ENCODE measurements at regions not wholly inside any gene's neighbourhood (a gene's known extent, or its start where the extent isn't known, plus 50 kb on each side); places are given as distances from the start of the nearest gene placed in this dataset.
A peak's percentile ranks its signal among the peaks of the same experiment; 100 is the strongest.

GRCh38 chr12:4969405-4969804 lies 59.7 kb downstream of the KCNA1 start:
- no peak for DNase-seq

GRCh38 chr12:4974217-4974616 lies 64.5 kb downstream of the KCNA1 start:
- DNase-seq, result no peak

- DNase-seq, result peak; percentile 30
Measured at GRCh38 chr12:4975574-4975973, 65.9 kb downstream of the KCNA1 start.

GRCh38 chr12:4977102-4977501 lies 66.6 kb upstream of the KCNA5 start:
- no peak for DNase-seq

GRCh38 chr12:4978737-4979136 lies 64.9 kb upstream of the KCNA5 start:
- DNase-seq, result peak; percentile 49

- DNase-seq, result no peak
Measured at GRCh38 chr12:4979737-4980136, 63.9 kb upstream of the KCNA5 start.

- DNase-seq, result no peak
Measured at GRCh38 chr12:4984344-4984743, 59.3 kb upstream of the KCNA5 start.

GRCh38 chr12:4984971-4985370 lies 58.7 kb upstream of the KCNA5 start:
- DNase-seq, result no peak

- no peak for DNase-seq
Measured at GRCh38 chr12:4985820-4986219, 57.9 kb upstream of the KCNA5 start.

- no peak for DNase-seq
Measured at GRCh38 chr12:4987076-4988046, 56.3 kb upstream of the KCNA5 start.

- peak; percentile 20 for DNase-seq
Measured at GRCh38 chr12:4991373-4991772, 52.3 kb upstream of the KCNA5 start.

- DNase-seq, result no peak
Measured at GRCh38 chr12:4991801-4992200, 51.9 kb upstream of the KCNA5 start.

GRCh38 chr12:4992871-4993270 lies 50.8 kb upstream of the KCNA5 start:
- DNase-seq, result peak; percentile 83
